ENCODE measurements at regions not wholly inside any gene's neighbourhood (a gene's known extent, or its start where the extent isn't known, plus 50 kb on each side); places are given as distances from the start of the nearest gene placed in this dataset.

DNA sequence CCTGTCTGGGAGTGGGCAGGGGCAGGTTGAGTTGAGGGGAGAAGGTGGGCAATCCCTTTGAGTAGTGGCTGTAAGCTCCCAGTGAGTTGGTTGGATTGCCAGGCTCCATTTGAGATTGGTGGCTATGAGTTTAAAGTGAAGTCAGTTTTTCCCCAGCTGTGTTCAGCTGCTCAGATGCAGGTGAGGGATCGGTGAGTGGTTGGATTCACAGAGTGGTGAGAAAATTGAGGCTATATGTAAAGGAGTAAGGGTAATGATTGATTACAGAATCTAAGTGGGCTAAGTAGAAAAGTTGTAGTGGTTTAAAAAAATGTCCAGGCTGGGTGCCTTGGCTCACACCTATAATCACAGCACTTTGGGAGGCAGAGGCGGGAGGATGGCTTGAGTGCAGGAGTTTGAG, 68.6 kb downstream of the GLRX5 start:
- TF ChIP-seq ZNF354B (CRISPR knock-in tag; IDR thresholded peaks at IDR 0.05): no peak
- TF ChIP-seq LARP7 (IDR thresholded peaks at IDR 0.05): no peak
- TF ChIP-seq C11orf30 (IDR thresholded peaks at IDR 0.05; ENCODE audit: low read depth): no peak
- no peak for TF ChIP-seq LEF1 (IDR thresholded peaks at IDR 0.05)
- TF ChIP-seq, protein P1, sequence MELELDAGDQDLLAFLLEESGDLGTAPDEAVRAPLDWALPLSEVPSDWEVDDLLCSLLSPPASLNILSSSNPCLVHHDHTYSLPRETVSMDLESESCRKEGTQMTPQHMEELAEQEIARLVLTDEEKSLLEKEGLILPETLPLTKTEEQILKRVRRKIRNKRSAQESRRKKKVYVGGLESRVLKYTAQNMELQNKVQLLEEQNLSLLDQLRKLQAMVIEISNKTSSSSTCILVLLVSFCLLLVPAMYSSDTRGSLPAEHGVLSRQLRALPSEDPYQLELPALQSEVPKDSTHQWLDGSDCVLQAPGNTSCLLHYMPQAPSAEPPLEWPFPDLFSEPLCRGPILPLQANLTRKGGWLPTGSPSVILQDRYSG (tag; conservative IDR thresholded peaks at IDR 0.05; ENCODE audit: low read depth): no peak
- no peak for TF ChIP-seq TRIM28 (IDR thresholded peaks at IDR 0.05)
- no peak for TF ChIP-seq TCF3 (CRISPR knock-in tag; IDR thresholded peaks at IDR 0.05)
- TF ChIP-seq BRCA1 (IDR thresholded peaks at IDR 0.05): no peak
- no peak for TF ChIP-seq BRCA1 (CRISPR knock-in tag; IDR thresholded peaks at IDR 0.05)
- no peak for TF ChIP-seq TAF1 (IDR thresholded peaks at IDR 0.05; ENCODE audit: control insufficient read depth, extremely low read depth, insufficient read depth, low read length, severe bottlenecking)
- TF ChIP-seq JUNB (CRISPR knock-in tag; conservative IDR thresholded peaks at IDR 0.05): no peak
- TF ChIP-seq, protein P2, sequence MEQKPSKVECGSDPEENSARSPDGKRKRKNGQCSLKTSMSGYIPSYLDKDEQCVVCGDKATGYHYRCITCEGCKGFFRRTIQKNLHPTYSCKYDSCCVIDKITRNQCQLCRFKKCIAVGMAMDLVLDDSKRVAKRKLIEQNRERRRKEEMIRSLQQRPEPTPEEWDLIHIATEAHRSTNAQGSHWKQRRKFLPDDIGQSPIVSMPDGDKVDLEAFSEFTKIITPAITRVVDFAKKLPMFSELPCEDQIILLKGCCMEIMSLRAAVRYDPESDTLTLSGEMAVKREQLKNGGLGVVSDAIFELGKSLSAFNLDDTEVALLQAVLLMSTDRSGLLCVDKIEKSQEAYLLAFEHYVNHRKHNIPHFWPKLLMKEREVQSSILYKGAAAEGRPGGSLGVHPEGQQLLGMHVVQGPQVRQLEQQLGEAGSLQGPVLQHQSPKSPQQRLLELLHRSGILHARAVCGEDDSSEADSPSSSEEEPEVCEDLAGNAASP (IDR thresholded peaks at IDR 0.05): no peak
- TF ChIP-seq CCAR2 (IDR thresholded peaks at IDR 0.05; ENCODE audit: low read depth, low read length): no peak
- TF ChIP-seq TOE1 (IDR thresholded peaks at IDR 0.05; ENCODE audit: borderline replicate concordance): no peak
- no peak for TF ChIP-seq TOE1 (CRISPR knock-in tag; IDR thresholded peaks at IDR 0.05; ENCODE audit: borderline replicate concordance, low read depth)
- TF ChIP-seq ZSCAN32 (CRISPR knock-in tag; IDR thresholded peaks at IDR 0.05): no peak

Data from K562 (cell line).